GM21717 (cell line): ENCODE measurements at regions not wholly inside any gene's neighbourhood (a gene's known extent, or its start where the extent isn't known, plus 50 kb on each side); places are given as distances from the start of the nearest gene placed in this dataset.
"Not testable (repeated sequence)": the region's sequence is repeated elsewhere in the genome, so short reads cannot be mapped to it uniquely, and the experiment has no call there.

Experiments
- ATAC-seq: cut with Tn5 transposase; IDR thresholded peaks from one replicate; pipeline ENCODE4 v1.9.1; 2021; ENCODE audit warnings: mild to moderate bottlenecking, moderate library complexity; ENCODE audit not compliant: unreplicated experiment

GRCh38 chr14:89572596-89573398 is 155.8 kb upstream of the FOXN3 start:
- ATAC-seq: no peak

- no peak for ATAC-seq
Observed at GRCh38 chr14:89571491-89571890, 154.5 kb upstream of the FOXN3 start.

- no peak for ATAC-seq
Observed at GRCh38 chr14:89566644-89567415, 149.8 kb upstream of the FOXN3 start.

GRCh38 chr14:89566180-89566579 is 149.1 kb upstream of the FOXN3 start:
- ATAC-seq: no peak

GRCh38 chr14:89565607-89566006 is 148.6 kb upstream of the FOXN3 start:
- ATAC-seq: no peak

- ATAC-seq: no peak
Observed at GRCh38 chr14:89564989-89565388, 148.0 kb upstream of the FOXN3 start.

GRCh38 chr14:89564286-89564957 is 147.4 kb upstream of the FOXN3 start:
- ATAC-seq: no peak

GRCh38 chr14:89563471-89563870 is 146.4 kb upstream of the FOXN3 start:
- ATAC-seq: no peak

GRCh38 chr14:89551955-89552354 is 134.9 kb upstream of the FOXN3 start:
- no peak for ATAC-seq

GRCh38 chr14:89551432-89551831 is 134.4 kb upstream of the FOXN3 start:
- no peak for ATAC-seq

- no peak for ATAC-seq
Observed at GRCh38 chr14:89550821-89551220, 133.8 kb upstream of the FOXN3 start.

GRCh38 chr14:89549381-89550125 is 132.5 kb upstream of the FOXN3 start:
- ATAC-seq: no peak

- ATAC-seq: not testable (repeated sequence)
Observed at GRCh38 chr14:89547047-89547446, 130.0 kb upstream of the FOXN3 start.

GRCh38 chr14:89544636-89545301 is 127.7 kb upstream of the FOXN3 start:
- no peak for ATAC-seq

GRCh38 chr14:89543425-89543790 is 126.4 kb upstream of the FOXN3 start:
- ATAC-seq: no peak

- ATAC-seq: no peak
Observed at GRCh38 chr14:89542786-89543424, 125.9 kb upstream of the FOXN3 start.

GRCh38 chr14:89540830-89541470 is 123.9 kb upstream of the FOXN3 start:
- no peak for ATAC-seq

- no peak for ATAC-seq
Observed at GRCh38 chr14:89540009-89540829, 123.2 kb upstream of the FOXN3 start.

GRCh38 chr14:89537911-89538310 is 120.9 kb upstream of the FOXN3 start:
- no peak for ATAC-seq
